A673 (cell line): ENCODE measurements at regions not wholly inside any gene's neighbourhood (a gene's known extent, or its start where the extent isn't known, plus 50 kb on each side); places are given as distances from the start of the nearest gene placed in this dataset.

ENCODE experiments used
- CTCF ChIP-seq: fragments of 300-800, 200-600 bp; sonication (generic); conservative IDR thresholded peaks from 2 replicates; pipeline ENCODE4 v1.5.1; 2017; ENCODE audit warnings: low read depth, mild to moderate bottlenecking, antibody characterized with exemption, low read length, moderate library complexity, mixed read lengths
- EZH2 ChIP-seq: fragments of 200-600 bp; sonication (generic); IDR thresholded peaks from 2 replicates; pipeline ENCODE4 v1.6.1; 2017; ENCODE audit warnings: borderline replicate concordance, low read depth, mild to moderate bottlenecking, mixed read lengths, antibody characterized with exemption, low read length; ENCODE audit not compliant: poor library complexity, severe bottlenecking

- TF ChIP-seq CTCF (no peak), EZH2 (no peak)
Measured at GRCh38 chr4:149248191-149248764, 567.4 kb downstream of the IQCM start.
